Liver (tissue), 3 donors: ENCODE measurements at regions not wholly inside any gene's neighbourhood (a gene's known extent, or its start where the extent isn't known, plus 50 kb on each side); places are given as distances from the start of the nearest gene placed in this dataset.

ENCODE experiments used
- CTCF ChIP-seq: fragments of 150-350 bp; IDR thresholded peaks from 2 replicates; pipeline ENCODE4 v1.5.1; 2017; ENCODE audit warnings: improper control_type of control experiment, low read depth, low read length; ENCODE audit not compliant: missing input control
- FOXA1 ChIP-seq: IDR thresholded peaks from 2 replicates; pipeline ENCODE4 v1.6.1; 2016; ENCODE audit warnings: antibody characterized with exemption
- JUND ChIP-seq, 2 donors: IDR thresholded peaks; 2 replicates each; pipeline ENCODE4 v1.6.1; 2016; ENCODE audit warnings: antibody characterized with exemption in 2 of 2
- MAX ChIP-seq: IDR thresholded peaks from 2 replicates; pipeline ENCODE4 v1.6.1; 2016; ENCODE audit warnings: antibody characterized with exemption
- NR2F2 ChIP-seq: IDR thresholded peaks from 2 replicates; pipeline ENCODE4 v1.6.1; 2016; ENCODE audit warnings: antibody characterized with exemption
- RAD21 ChIP-seq, 2 donors: IDR thresholded peaks; 2 replicates each; pipeline ENCODE4 v1.6.1; 2016; ENCODE audit warnings: antibody characterized with exemption in 2 of 2, mild to moderate bottlenecking in 2 of 2
- REST ChIP-seq: IDR thresholded peaks from 2 replicates; pipeline ENCODE4 v1.6.1; 2016; ENCODE audit warnings: antibody characterized with exemption, mild to moderate bottlenecking
- RXRA ChIP-seq, 2 donors: IDR thresholded peaks; 2 replicates each; pipeline ENCODE4 v1.6.1; 2017 to 2018; ENCODE audit warnings: antibody characterized with exemption in 2 of 2, mild to moderate bottlenecking in 1 of 2
- SP1 ChIP-seq: IDR thresholded peaks from 2 replicates; pipeline ENCODE4 v1.6.1; 2018; ENCODE audit warnings: antibody characterized with exemption, mild to moderate bottlenecking
- YY1 ChIP-seq: IDR thresholded peaks from 2 replicates; pipeline ENCODE4 v1.6.1; 2016; ENCODE audit warnings: antibody characterized with exemption, mild to moderate bottlenecking
- ZBTB33 ChIP-seq: IDR thresholded peaks from 2 replicates; pipeline ENCODE4 v1.6.1; 2016; ENCODE audit warnings: antibody characterized with exemption
- donor health status: healthy.
- donor health status: healthy.

DNA sequence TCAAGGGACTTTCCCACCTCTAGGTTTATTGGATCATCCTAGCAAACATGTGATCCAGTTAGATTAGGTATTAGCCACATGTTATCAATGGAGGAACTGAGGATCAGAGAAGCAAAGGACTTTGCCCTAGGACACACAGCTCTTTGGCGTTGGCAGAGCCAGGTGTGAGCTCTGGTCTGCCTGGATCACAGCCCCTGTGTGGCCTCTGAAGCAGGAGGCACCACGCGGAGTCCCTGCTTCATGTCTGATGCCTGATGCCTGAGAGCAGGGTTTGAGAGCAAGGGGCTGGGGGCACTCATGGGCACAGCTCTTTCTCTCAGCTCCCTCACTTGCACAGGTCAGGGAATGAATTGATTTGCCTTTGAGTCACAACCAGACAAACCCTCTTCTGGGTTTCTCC is 64.7 kb upstream of the CTBP2 start:
- no peak for TF ChIP-seq CTCF
- no peak for TF ChIP-seq JUND (IDR thresholded peaks at IDR 0.05)
- no peak for TF ChIP-seq NR2F2
- no peak for TF ChIP-seq RAD21 (IDR thresholded peaks at IDR 0.05)
- no peak for TF ChIP-seq YY1
- TF ChIP-seq FOXA1 = no peak
- no peak for TF ChIP-seq ZBTB33
- TF ChIP-seq REST = no peak
- no peak for TF ChIP-seq MAX
- no peak for TF ChIP-seq SP1
- TF ChIP-seq RXRA (IDR thresholded peaks at IDR 0.05) = no peak
